Esophagus squamous epithelium (tissue), 4 donors: ENCODE measurements at regions not wholly inside any gene's neighbourhood (a gene's known extent, or its start where the extent isn't known, plus 50 kb on each side); places are given as distances from the start of the nearest gene placed in this dataset.

Source experiments
- CTCF ChIP-seq, 6 experiments: fragments of 450-650 bp in 4 of 6; fragments of 200-600 bp in 2 of 6; sonication (generic) in 2 of 6; IDR thresholded peaks; one replicate each; pipeline ENCODE4 v1.5.1; 2016 to 2019; ENCODE audit warnings: antibody characterized with exemption in 6 of 6, mild to moderate bottlenecking in 4 of 6, moderate library complexity in 4 of 6
- POLR2A ChIP-seq, 4 donors: fragments of 450-650 bp; IDR thresholded peaks; one replicate each; pipeline ENCODE4 v1.6.1; 2017; ENCODE audit warnings: antibody characterized with exemption in 4 of 4, mild to moderate bottlenecking in 4 of 4, moderate library complexity in 3 of 4

GRCh38 chr12:105492591-105493545 is 162.4 kb downstream of the C12orf75 start:
- TF ChIP-seq CTCF (IDR thresholded peaks at IDR 0.05), result no peak
- TF ChIP-seq POLR2A (IDR thresholded peaks at IDR 0.05), result no peak
